Astrocyte (in vitro differentiated cells and primary cell): ENCODE measurements at regions not wholly inside any gene's neighbourhood (a gene's known extent, or its start where the extent isn't known, plus 50 kb on each side); places are given as distances from the start of the nearest gene placed in this dataset.

Experiments used
- EZH2 ChIP-seq: IDR thresholded peaks from 2 replicates; pipeline ENCODE4 v1.6.1; 2012; ENCODE audit warnings: mild to moderate bottlenecking, low read length, inconsistent platforms; ENCODE audit not compliant: insufficient read depth
- TF ChIP-seq, protein P1 (sequence below): IDR thresholded peaks from 2 replicates; pipeline ENCODE4 v1.5.1; 2011; ENCODE audit warnings: low read depth, mild to moderate bottlenecking, inconsistent platforms, low read length, moderate library complexity; ENCODE audit not compliant: insufficient read depth

DNA sequence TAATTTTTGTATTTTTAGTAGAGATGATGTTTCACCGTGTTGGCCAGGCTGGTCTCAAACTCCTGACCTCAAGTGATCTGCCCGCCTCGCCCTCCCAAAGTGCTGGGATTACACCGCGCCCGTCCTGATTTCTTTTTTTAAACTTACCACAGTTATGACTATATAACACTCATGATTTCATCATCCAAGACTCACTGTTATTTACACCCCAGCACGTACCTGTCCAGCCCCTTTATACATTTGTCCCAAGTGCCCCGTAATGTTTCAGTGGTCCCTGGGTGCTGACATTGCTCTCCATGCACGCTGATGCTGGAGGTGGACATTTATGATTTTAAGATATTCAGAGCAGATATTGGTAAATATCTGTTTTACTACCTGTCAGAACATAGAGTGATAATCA is 219.9 kb upstream of the GMDS start:
- TF ChIP-seq EZH2: no peak
- TF ChIP-seq, protein P1, sequence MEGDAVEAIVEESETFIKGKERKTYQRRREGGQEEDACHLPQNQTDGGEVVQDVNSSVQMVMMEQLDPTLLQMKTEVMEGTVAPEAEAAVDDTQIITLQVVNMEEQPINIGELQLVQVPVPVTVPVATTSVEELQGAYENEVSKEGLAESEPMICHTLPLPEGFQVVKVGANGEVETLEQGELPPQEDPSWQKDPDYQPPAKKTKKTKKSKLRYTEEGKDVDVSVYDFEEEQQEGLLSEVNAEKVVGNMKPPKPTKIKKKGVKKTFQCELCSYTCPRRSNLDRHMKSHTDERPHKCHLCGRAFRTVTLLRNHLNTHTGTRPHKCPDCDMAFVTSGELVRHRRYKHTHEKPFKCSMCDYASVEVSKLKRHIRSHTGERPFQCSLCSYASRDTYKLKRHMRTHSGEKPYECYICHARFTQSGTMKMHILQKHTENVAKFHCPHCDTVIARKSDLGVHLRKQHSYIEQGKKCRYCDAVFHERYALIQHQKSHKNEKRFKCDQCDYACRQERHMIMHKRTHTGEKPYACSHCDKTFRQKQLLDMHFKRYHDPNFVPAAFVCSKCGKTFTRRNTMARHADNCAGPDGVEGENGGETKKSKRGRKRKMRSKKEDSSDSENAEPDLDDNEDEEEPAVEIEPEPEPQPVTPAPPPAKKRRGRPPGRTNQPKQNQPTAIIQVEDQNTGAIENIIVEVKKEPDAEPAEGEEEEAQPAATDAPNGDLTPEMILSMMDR: no peak
